ENCODE measurements at regions not wholly inside any gene's neighbourhood (a gene's known extent, or its start where the extent isn't known, plus 50 kb on each side); places are given as distances from the start of the nearest gene placed in this dataset.

- Histone ChIP-seq H3K27ac (ENCODE audit: low read length) (no peak overlapping the region), H3K27me3 (replicated peaks; ENCODE audit: insufficient read depth, low read length) (no peaks in the 10 kb centered on the region), H3K4me2 (ENCODE audit: low read depth, low read length) (no peak overlapping the region), H4K20me1 (ENCODE audit: insufficient read depth, low read length) (no peaks in the 10 kb centered on the region), H3K9me3 (replicated peaks; ENCODE audit: insufficient read depth, low read length) (no peaks in the 10 kb centered on the region), H3F3A (ENCODE audit: insufficient read depth, low read length) (no peaks in the 10 kb centered on the region), H3K9ac (ENCODE audit: low read length) (no peak overlapping the region), H3K4me1 (ENCODE audit: low read length) (no peaks in the 10 kb centered on the region), H2AFZ (ENCODE audit: low read length) (no peak overlapping the region), H3K9me2 (replicated peaks; ENCODE audit: insufficient read depth, low read length) (no peaks in the 10 kb centered on the region), H3K36me3 (replicated peaks; ENCODE audit: insufficient read depth, low read length) (no peaks in the 10 kb centered on the region), H3K79me2 (ENCODE audit: low read length) (no peaks in the 10 kb centered on the region), H3K4me3 (ENCODE audit: low read length) (no peak overlapping the region)
- TF ChIP-seq EZH2 (optimal IDR thresholded peaks at IDR 0.05; ENCODE audit: low read depth, low read length) = no peak
- no peak for DNase-seq
Observed at GRCh38 chr11:32018672-32019071, 72.2 kb upstream of the RCN1 start.

- no peak overlapping the region for H3K9ac ChIP-seq (ENCODE audit: low read length)
- no peaks in the 10 kb centered on the region for H3K27me3 ChIP-seq (replicated peaks; ENCODE audit: insufficient read depth, low read length)
- H3K9me3 ChIP-seq (replicated peaks; ENCODE audit: insufficient read depth, low read length) = no peaks in the 10 kb centered on the region
- H3K27ac ChIP-seq (ENCODE audit: low read length) = no peak overlapping the region
- no peaks in the 10 kb centered on the region for H4K20me1 ChIP-seq (ENCODE audit: insufficient read depth, low read length)
- no peaks in the 10 kb centered on the region for H3K79me2 ChIP-seq (ENCODE audit: low read length)
- TF ChIP-seq EZH2phosphoT487 (IDR thresholded peaks at IDR 0.05; ENCODE audit: low read length) = no peak
- TF ChIP-seq CTCF (IDR thresholded peaks at IDR 0.05; ENCODE audit: low read length) = no peak
- TF ChIP-seq EZH2 (optimal IDR thresholded peaks at IDR 0.05; ENCODE audit: low read depth, low read length) = no peak
- no peak overlapping the region for H3K4me3 ChIP-seq (ENCODE audit: low read length)
- no peak overlapping the region for H3K4me2 ChIP-seq (ENCODE audit: low read depth, low read length)
- no peak overlapping the region for H2AFZ ChIP-seq (ENCODE audit: low read length)
- no peaks in the 10 kb centered on the region for H3K36me3 ChIP-seq (replicated peaks; ENCODE audit: insufficient read depth, low read length)
- no peaks in the 10 kb centered on the region for H3F3A ChIP-seq (ENCODE audit: insufficient read depth, low read length)
- no peak for DNase-seq
- no peaks in the 10 kb centered on the region for H3K9me2 ChIP-seq (replicated peaks; ENCODE audit: insufficient read depth, low read length)
- H3K4me1 ChIP-seq (ENCODE audit: low read length) = no peaks in the 10 kb centered on the region
Observed at GRCh38 chr11:32016111-32016510, 74.8 kb upstream of the RCN1 start.

GRCh38 chr11:32015427-32015826 is 75.4 kb upstream of the RCN1 start:
- no peak overlapping the region for H3K9ac ChIP-seq (ENCODE audit: low read length)
- no peak overlapping the region for H3K27ac ChIP-seq (ENCODE audit: low read length)
- H3K4me2 ChIP-seq (ENCODE audit: low read depth, low read length) = no peak overlapping the region
- H3K36me3 ChIP-seq (replicated peaks; ENCODE audit: insufficient read depth, low read length) = no peaks in the 10 kb centered on the region
- no peak overlapping the region for H2AFZ ChIP-seq (ENCODE audit: low read length)
- no peak for DNase-seq
- no peaks in the 10 kb centered on the region for H3K4me1 ChIP-seq (ENCODE audit: low read length)
- H3K27me3 ChIP-seq (replicated peaks; ENCODE audit: insufficient read depth, low read length) = no peaks in the 10 kb centered on the region
- no peaks in the 10 kb centered on the region for H3K9me2 ChIP-seq (replicated peaks; ENCODE audit: insufficient read depth, low read length)
- H3K4me3 ChIP-seq (ENCODE audit: low read length) = no peak overlapping the region
- H4K20me1 ChIP-seq (ENCODE audit: insufficient read depth, low read length) = no peaks in the 10 kb centered on the region
- no peaks in the 10 kb centered on the region for H3K79me2 ChIP-seq (ENCODE audit: low read length)
- TF ChIP-seq EZH2 (optimal IDR thresholded peaks at IDR 0.05; ENCODE audit: low read depth, low read length) = no peak
- no peak for TF ChIP-seq CTCF (IDR thresholded peaks at IDR 0.05; ENCODE audit: low read length)
- TF ChIP-seq EZH2phosphoT487 (IDR thresholded peaks at IDR 0.05; ENCODE audit: low read length) = no peak
- H3K9me3 ChIP-seq (replicated peaks; ENCODE audit: insufficient read depth, low read length) = no peaks in the 10 kb centered on the region
- no peaks in the 10 kb centered on the region for H3F3A ChIP-seq (ENCODE audit: insufficient read depth, low read length)

GRCh38 chr11:32013603-32014002 is 77.3 kb upstream of the RCN1 start:
- Histone ChIP-seq H3K27ac (ENCODE audit: low read length) (no peak overlapping the region), H3K79me2 (ENCODE audit: low read length) (no peaks in the 10 kb centered on the region), H3K9ac (ENCODE audit: low read length) (no peak overlapping the region), H3K9me2 (replicated peaks; ENCODE audit: insufficient read depth, low read length) (no peaks in the 10 kb centered on the region), H3F3A (ENCODE audit: insufficient read depth, low read length) (no peaks in the 10 kb centered on the region), H2AFZ (ENCODE audit: low read length) (no peak overlapping the region), H3K4me2 (ENCODE audit: low read depth, low read length) (no peak overlapping the region), H3K4me1 (ENCODE audit: low read length) (no peaks in the 10 kb centered on the region), H3K9me3 (replicated peaks; ENCODE audit: insufficient read depth, low read length) (no peaks in the 10 kb centered on the region), H3K36me3 (replicated peaks; ENCODE audit: insufficient read depth, low read length) (no peaks in the 10 kb centered on the region), H4K20me1 (ENCODE audit: insufficient read depth, low read length) (no peaks in the 10 kb centered on the region), H3K27me3 (replicated peaks; ENCODE audit: insufficient read depth, low read length) (no peaks in the 10 kb centered on the region), H3K4me3 (ENCODE audit: low read length) (no peak overlapping the region)
- DNase-seq = no peak
- TF ChIP-seq EZH2phosphoT487 (IDR thresholded peaks at IDR 0.05; ENCODE audit: low read length) (no peak), CTCF (IDR thresholded peaks at IDR 0.05; ENCODE audit: low read length) (no peak), EZH2 (optimal IDR thresholded peaks at IDR 0.05; ENCODE audit: low read depth, low read length) (no peak)

Data from MM.1S (cell line).